PC-9 (cell line): ENCODE measurements at regions not wholly inside any gene's neighbourhood (a gene's known extent, or its start where the extent isn't known, plus 50 kb on each side); places are given as distances from the start of the nearest gene placed in this dataset.

ENCODE experiments used
- BruUV-seq: library from RNA; stranded (reverse); fragments of 400-500 nt; replicated peaks from 2 replicates; lab custom pipeline; 2021; lab: Mats Ljungman, UMichigan
- CTCF ChIA-PET: fragments of 300-600 bp; sonication (Branson Sonifier 250); formaldehyde crosslinking; loops from one replicate; lab custom pipeline; 2022; ENCODE audit warnings: antibody characterized with exemption; lab: Charles Lee
- POLR2A ChIA-PET: fragments of 300-600 bp; sonication (Branson Sonifier 250); formaldehyde crosslinking; loops from one replicate; lab custom pipeline; 2022; ENCODE audit warnings: antibody characterized with exemption; ENCODE audit not compliant: unreplicated experiment; lab: Charles Lee
- DNase-seq, 2 experiments: peaks; one replicate each; pipeline versions ENCODE4 v3.0.0 to v3.0.0-alpha.2; 2015 to 2022; ENCODE audit warnings: mixed read lengths in 1 of 2
- H2AFZ ChIP-seq: fragments of 200-600 bp; sonication (generic); 2 replicates; pipeline ENCODE4 v1.8.1; 2017; ENCODE audit warnings: antibody characterized with exemption
- H3F3A ChIP-seq: fragments of 200-600 bp; sonication (generic); 2 replicates; pipeline ENCODE4 v1.8.1; 2017; ENCODE audit warnings: antibody characterized with exemption, mild to moderate bottlenecking, low read depth; ENCODE audit not compliant: insufficient read depth
- H3K27ac ChIP-seq: fragments of 200-600 bp; sonication (generic); 2 replicates; pipeline ENCODE4 v1.6.1; 2016; ENCODE audit warnings: mixed run types
- H3K27me3 ChIP-seq: fragments of 200-600 bp; sonication (generic); 2 replicates; pipeline ENCODE4 v1.6.1; 2016; ENCODE audit warnings: low read depth, mixed run types; ENCODE audit not compliant: insufficient read depth
- H3K36me3 ChIP-seq: fragments of 200-600 bp; sonication (generic); 2 replicates; pipeline ENCODE4 v1.6.1; 2016; ENCODE audit warnings: low read depth, mixed run types
- H3K4me1 ChIP-seq: fragments of 200-600 bp; sonication (generic); replicated peaks from 2 replicates; pipeline ENCODE4 v1.6.1; 2016; ENCODE audit warnings: mixed run types; ENCODE audit not compliant: insufficient read depth
- H3K4me2 ChIP-seq: fragments of 200-600 bp; sonication (generic); 2 replicates; pipeline ENCODE4 v1.6.1; 2017; ENCODE audit warnings: mixed run types
- H3K4me3 ChIP-seq: fragments of 200-600 bp; sonication (generic); 2 replicates; pipeline ENCODE4 v1.6.1; 2016; ENCODE audit warnings: mixed run types
- H3K79me2 ChIP-seq: fragments of 200-600 bp; sonication (generic); 2 replicates; pipeline ENCODE4 v1.6.1; 2017; ENCODE audit warnings: low read depth, mixed run types
- H3K9me2 ChIP-seq: fragments of 200-600 bp; sonication (generic); 2 replicates; pipeline ENCODE4 v1.8.1; 2017; ENCODE audit warnings: mild to moderate bottlenecking; ENCODE audit not compliant: insufficient read depth
- H3K9me3 ChIP-seq: fragments of 200-600 bp; sonication (generic); 2 replicates; pipeline ENCODE4 v1.8.1; 2016; ENCODE audit warnings: low read depth; ENCODE audit not compliant: insufficient read depth
- H4K20me1 ChIP-seq: fragments of 200-600 bp; sonication (generic); 2 replicates; pipeline ENCODE4 v1.8.1; 2017; ENCODE audit not compliant: insufficient read depth
- CTCF ChIP-seq: fragments of 200-600 bp; sonication (generic); conservative IDR thresholded peaks from 2 replicates; pipeline ENCODE4 v1.6.1; 2017; ENCODE audit warnings: mixed run types, antibody characterized with exemption, mild to moderate bottlenecking, moderate library complexity
- EZH2 ChIP-seq: fragments of 200-600 bp; sonication (generic); IDR thresholded peaks from 2 replicates; pipeline ENCODE4 v1.8.0; 2017; ENCODE audit warnings: antibody characterized with exemption, low read depth
- intact Hi-C: fragments of 100-400 bp; cut with micrococcal nuclease; formaldehyde crosslinking; loops from one replicate; pipeline ENCODE4 v1.10.0; 2022; ENCODE audit not compliant: unreplicated experiment

GRCh38 chr4:43564591-43564990 is 672.1 kb downstream of the GRXCR1 start:
- no peak overlapping the region for H3K4me3 ChIP-seq
- POLR2A ChIA-PET: no interaction called here
- no TSS peak for BruUV-seq

DNA sequence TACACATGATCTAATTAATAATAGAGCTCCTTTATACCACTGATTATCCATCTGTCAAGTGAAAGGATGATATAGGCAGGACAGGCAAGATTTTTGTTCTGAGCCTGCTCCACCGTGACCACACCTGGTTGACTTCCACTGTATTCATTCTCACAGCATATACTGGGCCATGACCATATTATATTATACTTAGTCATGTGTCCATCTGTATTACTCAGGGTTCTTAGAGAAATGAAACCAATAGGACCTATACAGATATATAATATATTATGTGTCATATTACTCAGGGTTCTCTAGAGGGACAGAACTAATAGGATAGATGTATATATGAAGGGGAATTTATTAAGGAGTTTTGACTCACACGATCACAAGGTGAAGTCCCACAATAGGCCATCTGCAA is 675.1 kb downstream of the GRXCR1 start:
- Histone ChIP-seq H3F3A (no peaks in the 10 kb centered on the region), H3K27me3 (no peaks in the 10 kb centered on the region), H3K9me2 (no peaks in the 10 kb centered on the region), H3K79me2 (no peaks in the 10 kb centered on the region), H2AFZ (no peak overlapping the region), H4K20me1 (no peaks in the 10 kb centered on the region), H3K27ac (no peak overlapping the region), H3K9me3 (no peaks in the 10 kb centered on the region), H3K4me3 (no peak overlapping the region), H3K4me1 (no peaks in the 10 kb centered on the region), H3K36me3 (no peaks in the 10 kb centered on the region), H3K4me2 (no peak overlapping the region)
- TF ChIP-seq CTCF (no peak), EZH2 (no peak)
- no TSS peak for BruUV-seq
- intact Hi-C loops: no loop called here
- POLR2A ChIA-PET: no interaction called here
- no peak for DNase-seq
- CTCF ChIA-PET: no interaction called here

More at GRCh38 chr4:43564591-43564990, 672.1 kb downstream of the GRXCR1 start:
- no peak for DNase-seq
- no peaks in the 10 kb centered on the region for H3F3A ChIP-seq
- H3K36me3 ChIP-seq: no peaks in the 10 kb centered on the region
- H3K27ac ChIP-seq: no peak overlapping the region
- intact Hi-C loops: no loop called here
- no peaks in the 10 kb centered on the region for H3K9me2 ChIP-seq
- no peaks in the 10 kb centered on the region for H3K4me1 ChIP-seq
- H2AFZ ChIP-seq: no peak overlapping the region
- no peak overlapping the region for H3K4me2 ChIP-seq
- H3K27me3 ChIP-seq: no peaks in the 10 kb centered on the region
- no peaks in the 10 kb centered on the region for H4K20me1 ChIP-seq
- CTCF ChIA-PET: interaction anchor here (0.6 kb wide), 1 partner anchor 677 kb away, joined by 6 read pairs; no protein-coding TSS in a partner anchor
- H3K79me2 ChIP-seq: no peaks in the 10 kb centered on the region
- no peak for TF ChIP-seq CTCF
- TF ChIP-seq EZH2: no peak
- H3K9me3 ChIP-seq: no peaks in the 10 kb centered on the region

DNA sequence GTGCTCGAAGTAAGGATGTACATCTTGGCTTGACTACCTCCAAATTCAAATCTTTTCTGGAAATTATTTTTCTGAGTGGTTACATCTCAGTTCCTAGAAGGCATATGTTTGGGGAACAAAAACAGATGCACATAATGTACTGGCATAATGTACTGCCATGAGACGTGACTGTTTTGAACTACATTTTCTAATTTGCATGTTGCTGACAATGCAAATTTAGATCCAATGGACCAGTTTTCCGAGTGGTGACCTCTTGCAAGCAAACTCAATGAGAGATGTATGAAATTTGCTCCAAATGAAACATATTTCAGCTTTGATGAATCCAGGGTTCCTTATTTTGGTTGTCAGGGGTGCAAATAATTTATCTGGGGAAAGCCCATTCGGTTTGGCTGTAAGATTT is 694.3 kb downstream of the GRXCR1 start:
- no peaks in the 10 kb centered on the region for H3K79me2 ChIP-seq
- H3K36me3 ChIP-seq: no peaks in the 10 kb centered on the region
- CTCF ChIA-PET: no interaction called here
- no peak overlapping the region for H3K4me2 ChIP-seq
- no peaks in the 10 kb centered on the region for H4K20me1 ChIP-seq
- POLR2A ChIA-PET: no interaction called here
- H3K4me3 ChIP-seq: no peak overlapping the region
- no peak overlapping the region for H3K27ac ChIP-seq
- H3K4me1 ChIP-seq: no peaks in the 10 kb centered on the region
- no peak for DNase-seq
- H3K9me3 ChIP-seq: no peaks in the 10 kb centered on the region
- no peaks in the 10 kb centered on the region for H3K9me2 ChIP-seq
- BruUV-seq: no TSS peak
- TF ChIP-seq EZH2 (no peak), CTCF (no peak)
- H3K27me3 ChIP-seq: no peaks in the 10 kb centered on the region
- intact Hi-C loops: no loop called here
- H2AFZ ChIP-seq: no peak overlapping the region
- H3F3A ChIP-seq: no peaks in the 10 kb centered on the region
